Activated T-helper 1 cell treated with anti-CD3 and anti-CD28 coated beads, Interleukin-2, amount 50 U/mL, for 16 hours (primary cell): ENCODE measurements at regions not wholly inside any gene's neighbourhood (a gene's known extent, or its start where the extent isn't known, plus 50 kb on each side); places are given as distances from the start of the nearest gene placed in this dataset.

Source experiments
- DNase-seq, 2 donors: peaks; one replicate each; pipeline ENCODE4 v3.0.0-alpha.2; 2020; ENCODE audit warnings: low read depth in 1 of 2, low spot score in 1 of 2

DNA sequence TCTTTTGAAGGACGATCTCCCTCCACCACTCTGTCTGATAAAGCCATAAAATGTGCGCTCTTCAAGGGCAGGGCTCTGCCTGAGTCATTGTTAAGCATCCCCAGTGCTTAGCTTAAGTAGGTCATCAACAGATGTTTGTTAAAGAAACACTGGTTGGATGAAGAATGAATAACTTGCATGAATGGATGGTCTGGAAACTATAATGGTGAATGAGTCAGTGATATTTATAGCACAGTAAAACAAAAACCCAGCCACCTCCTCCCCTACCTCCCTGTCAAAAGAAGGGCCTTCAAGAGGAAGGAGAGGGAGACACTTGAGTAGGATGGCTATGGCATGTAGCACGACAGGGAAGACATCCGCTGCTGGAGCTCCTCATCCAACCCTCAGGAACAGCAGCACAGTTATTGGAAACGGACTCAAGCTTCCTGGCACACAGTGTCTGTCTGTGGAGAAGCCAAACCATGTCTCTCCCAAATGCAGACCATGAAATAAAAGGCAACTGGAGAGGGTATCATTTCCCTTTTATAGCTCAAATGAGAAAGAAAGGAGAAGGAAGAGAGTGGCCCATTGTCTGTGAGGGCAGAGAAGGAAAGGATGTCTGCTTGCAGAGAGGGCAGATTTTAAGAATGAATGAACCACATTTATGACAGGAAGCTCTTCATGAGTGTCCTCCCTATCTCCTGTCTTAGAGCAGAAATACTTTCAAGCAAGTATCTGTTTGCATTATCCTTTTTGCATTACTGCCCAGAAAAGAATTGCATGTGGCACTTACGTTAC lies 183.5 kb upstream of the UBL3 start:
- no peak for DNase-seq

DNA sequence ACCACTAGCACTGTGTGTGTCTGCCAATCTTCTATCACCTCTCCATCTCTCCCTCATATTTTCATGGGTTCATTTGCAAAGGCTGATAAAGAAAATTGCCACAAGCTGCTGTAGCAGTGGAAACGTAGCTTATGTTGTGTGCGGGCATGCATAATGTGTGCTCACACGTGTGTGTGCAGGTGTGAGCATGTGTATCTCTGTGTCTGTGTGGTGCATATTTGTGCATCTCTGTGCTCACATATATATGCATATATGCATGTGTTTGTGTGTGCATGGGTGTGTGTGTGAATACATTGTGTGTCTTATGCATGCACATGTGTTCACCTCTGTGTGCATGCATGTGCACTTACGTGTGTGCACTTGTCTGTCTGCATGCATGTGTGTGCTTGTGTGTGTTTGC lies 181.8 kb upstream of the UBL3 start:
- DNase-seq: no peak

DNA sequence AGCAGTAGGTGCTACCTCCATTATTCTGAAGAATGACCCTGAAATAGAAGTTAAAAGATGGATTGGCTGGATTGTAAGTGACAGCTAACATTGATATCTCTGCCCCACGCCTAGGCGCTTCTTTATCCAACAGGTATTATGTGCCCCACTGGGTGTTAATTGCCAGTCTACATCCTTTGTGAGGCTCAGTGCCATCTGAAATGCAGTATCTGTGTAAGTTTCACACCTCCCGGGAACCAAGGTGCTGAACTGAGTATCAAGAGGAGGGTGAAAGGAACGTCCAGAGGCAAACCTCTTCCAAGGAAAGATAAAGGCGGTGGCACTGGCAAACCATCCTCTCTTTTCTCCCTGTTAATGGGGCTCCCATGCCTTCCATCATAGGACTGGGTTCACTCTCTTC lies 181.1 kb upstream of the UBL3 start:
- no peak for DNase-seq

DNA sequence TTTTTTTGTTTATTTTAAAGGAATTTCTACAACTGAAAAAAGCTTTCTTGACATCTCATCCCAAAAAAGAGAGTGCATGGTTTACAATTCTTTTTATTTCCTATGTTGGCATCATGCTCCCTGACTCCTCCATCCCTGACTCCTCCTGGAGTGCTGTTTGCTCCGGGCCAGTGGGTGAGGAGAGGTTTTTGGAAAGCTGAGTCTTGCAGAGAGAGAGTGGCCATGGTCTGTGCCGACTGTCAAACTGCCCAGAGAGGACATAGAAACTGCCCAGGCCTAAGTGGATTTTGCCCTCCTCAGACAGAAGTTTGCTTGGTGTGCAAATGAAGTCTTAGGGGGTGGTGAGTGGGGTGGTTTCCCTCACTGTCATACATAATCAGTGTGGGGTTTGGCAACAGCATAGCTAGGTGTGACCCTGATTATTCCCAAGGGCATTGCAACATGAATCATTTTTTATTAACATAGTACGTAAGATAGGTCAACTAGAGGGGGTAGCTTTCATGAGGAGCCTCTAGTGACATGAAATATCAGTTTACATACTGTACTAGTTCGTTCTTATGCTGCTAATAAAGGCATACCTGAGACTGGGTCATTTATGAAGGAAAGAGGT lies 179.8 kb upstream of the UBL3 start:
- no peak for DNase-seq

DNA sequence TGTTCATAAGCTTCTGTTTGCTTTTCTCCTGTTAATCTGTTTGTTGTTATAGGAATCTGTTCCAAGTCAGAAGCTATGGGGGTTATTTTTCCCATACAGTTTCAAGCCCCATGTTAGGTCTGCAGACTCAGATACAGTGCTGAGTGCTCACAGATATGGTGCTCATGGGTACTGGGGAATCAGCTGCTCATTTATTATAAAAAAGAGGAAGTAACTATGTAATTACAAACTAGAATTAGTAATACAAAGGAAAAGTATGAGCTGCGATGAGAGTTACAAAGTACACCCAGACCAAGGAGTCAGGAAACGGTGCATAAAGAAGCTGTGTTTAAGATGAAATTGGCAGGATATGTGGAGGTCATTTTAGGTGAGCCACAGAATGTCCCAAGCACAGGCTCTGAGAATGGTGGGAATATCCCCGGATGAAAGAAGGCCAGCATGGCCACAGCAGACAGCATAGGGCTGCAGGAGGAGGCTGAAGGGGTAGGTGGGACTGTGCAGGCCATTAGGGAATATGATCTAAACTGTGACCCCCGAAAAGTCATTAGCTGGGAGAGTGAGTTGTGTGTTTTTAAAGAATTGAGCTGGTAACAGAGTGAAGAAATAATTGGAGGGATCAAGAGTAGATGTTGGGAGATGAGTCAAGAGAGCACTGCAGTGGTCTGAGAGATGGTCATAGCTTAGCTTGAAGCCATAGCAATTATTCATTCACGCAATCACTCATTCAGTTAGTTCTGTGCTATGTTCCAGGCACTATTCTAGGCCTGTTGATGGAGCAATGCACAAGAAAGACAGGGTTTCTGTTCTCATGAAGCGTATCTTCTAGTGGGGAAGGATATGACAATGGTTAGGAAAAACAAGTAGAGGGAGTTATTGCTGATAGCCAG lies 177.4 kb upstream of the UBL3 start:
- no peak for DNase-seq

DNA sequence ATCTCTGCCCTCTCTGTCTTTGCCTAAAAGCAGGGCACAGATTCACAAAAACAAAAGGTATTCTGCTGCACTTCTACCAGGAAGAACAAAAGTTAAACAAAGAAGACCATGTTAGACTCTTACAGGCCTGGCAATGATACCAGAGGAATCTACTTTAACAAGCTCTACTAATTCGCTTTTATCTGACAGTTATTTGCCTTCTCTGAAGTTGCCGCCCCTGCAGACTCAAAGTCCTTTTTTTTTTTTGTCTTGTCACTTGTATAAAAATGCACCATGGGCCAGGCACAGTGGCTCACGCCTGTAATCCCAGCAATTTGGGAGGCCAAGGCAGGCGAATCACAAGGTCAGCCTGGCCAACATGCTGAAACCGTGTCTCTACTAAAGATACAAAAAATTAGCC lies 176.5 kb upstream of the UBL3 start:
- no peak for DNase-seq

DNA sequence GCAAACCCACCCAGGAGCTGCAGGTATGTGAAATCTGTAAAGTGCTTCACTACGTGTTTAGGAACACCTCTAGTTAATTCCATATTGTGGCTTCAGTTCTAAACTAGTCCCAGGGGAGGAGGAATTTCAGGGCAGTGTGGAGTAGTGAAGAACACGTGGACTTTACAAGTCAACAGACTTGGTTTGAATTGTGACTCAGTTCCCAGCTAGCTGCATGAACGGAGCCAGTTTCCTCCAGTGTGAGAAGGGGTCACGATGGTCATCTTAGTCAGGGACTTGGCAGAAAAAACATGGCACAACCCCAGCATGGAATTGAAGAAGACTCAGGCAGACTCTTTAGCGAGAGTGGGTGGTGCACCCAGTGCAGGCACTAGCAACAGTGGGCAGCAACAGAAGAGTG lies 175.7 kb upstream of the UBL3 start:
- DNase-seq: no peak

DNA sequence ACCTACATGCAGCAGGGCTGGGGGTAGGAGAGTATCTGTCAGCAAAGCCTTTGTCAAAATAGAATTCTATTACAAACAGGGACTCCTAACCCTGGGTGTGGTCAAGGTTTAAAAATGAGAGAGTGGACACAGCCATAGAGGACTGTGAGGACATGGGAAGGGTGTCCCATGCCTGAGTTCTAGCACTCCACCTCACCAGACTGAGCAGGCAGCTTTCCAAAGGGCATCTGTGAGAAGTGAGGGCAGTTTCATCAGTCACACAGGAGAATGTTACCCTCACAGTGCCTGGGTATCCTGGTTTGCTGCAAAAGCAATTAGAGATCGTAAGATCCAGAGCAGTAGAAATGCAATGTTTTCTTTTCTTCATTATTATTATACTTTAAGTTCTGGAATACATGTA lies 174.9 kb upstream of the UBL3 start:
- no peak for DNase-seq

DNA sequence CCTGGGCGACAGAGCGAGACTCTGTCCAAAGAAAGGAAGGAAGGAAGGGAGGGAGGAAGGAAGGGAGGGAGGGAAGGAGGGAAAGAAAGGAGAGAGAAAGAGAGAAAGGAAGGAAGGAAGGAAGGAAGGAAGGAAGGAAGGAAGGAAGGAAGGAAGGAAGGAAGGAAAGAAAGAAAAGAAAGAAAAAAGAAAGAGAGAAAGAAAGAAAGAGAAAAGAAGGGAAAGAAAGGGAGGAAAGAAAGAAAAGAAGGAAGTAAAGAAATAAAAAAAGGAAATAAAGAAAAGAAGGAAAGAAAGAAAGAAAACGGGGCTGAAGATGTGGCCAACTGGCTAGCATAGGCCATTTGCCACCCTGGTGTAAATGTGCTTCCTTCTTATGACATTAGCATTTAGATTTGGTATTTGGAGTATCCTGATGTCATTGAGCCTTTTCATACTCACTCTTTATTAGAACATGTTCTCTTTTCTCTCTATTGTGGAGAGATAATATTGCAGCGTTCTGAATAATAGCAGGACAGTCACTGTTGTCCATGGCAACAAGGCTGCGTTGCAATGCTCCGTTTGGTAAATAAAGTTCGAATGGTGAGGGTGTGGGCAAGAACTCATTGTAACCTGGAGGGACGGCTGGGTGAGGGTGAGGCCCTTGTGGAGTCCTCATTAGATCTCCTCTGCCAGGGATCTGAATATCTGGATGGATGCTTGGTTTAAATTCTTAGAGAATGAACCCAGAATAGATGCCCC lies 173.9 kb upstream of the UBL3 start:
- DNase-seq: no peak

DNA sequence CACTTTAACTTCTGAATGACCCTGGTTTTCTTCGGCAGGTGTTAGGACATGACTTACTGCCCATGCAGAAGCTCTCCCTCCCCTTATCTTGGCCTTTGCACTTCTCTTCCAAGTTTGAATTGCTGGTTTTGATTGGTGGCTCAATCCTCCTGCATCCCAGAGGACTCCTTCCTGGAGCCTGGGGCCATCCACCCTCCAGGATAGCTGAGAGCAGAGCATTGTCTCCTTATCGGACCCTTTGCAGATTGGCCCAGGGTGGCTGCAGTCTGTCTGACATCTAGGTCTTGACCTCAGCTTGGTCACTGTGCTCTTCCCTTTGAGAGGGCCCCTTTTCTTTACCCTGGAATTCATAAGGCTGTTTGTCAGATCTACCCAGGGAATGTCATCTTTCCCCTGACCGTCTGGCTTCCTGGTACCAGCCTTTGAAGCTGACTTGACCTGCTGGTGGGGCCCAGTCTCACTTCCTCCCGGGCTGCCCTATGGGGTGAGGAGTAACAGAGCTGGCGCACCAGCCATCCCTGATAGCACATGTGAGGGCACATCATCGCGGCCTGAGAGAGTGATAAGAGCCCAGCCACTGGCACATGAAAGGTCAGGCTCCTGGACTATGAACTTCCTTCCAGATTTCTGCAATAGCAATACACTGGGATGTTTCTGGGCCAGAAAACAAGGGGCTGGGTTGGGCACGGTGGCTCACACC lies 172.9 kb upstream of the UBL3 start:
- no peak for DNase-seq

DNA sequence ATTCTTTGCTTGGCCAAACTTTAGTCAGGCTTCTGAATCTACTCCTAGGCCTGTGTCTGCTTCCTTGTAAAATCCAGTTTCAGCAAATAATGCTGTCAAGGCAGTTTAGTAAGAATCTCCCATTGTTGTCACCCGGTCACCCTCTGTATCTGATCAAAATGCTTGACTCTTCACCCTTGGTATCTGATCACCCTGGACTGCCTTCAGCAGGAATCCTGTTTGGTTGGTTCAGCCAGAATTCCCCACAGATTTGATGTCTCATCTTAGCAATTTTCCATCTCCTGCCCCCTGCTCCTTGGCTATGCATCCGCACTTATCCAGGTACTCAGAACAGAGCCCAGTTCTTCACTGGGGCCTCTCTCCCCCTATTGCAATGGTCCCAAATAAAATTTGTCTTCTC lies 172.4 kb upstream of the UBL3 start:
- no peak for DNase-seq

DNA sequence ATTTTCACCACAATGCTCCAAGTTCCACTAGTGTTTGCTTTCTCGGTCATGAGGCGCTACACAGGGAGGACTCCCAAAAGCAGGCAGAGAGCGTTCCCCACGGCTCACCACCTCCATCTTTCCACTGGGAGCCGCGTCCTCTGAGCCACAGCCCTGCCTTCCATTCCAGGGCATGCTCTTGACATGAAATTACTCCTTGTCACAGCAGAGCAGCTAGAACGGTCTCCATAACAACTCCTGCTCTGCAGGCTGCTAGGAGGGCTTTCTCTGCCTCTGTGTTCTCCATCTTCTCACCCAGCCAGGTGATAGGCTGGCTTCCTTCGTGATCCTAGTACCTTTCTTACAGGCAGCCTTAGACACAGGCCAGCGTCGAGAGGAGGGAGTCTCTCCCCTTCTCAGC lies 171.8 kb upstream of the UBL3 start:
- no peak for DNase-seq

DNA sequence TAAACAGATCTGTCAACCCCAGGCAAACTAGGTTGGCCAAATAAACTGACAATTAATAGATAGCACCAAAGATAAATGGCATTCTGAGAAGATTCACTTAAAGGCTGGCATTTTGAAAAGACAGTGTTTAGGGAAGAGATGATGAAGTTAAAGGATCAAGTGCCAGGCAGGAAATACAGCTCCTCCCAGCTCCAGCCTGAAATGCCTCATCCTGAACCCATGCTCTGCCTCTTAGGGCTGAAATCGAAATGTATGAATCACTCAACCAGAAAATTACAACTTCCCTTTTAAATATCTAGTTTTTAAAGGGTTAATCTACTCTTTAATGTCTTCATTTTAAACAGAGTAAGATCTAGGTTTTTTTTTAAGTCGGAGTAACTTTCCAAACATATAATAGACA lies 171.2 kb upstream of the UBL3 start:
- DNase-seq: no peak

DNA sequence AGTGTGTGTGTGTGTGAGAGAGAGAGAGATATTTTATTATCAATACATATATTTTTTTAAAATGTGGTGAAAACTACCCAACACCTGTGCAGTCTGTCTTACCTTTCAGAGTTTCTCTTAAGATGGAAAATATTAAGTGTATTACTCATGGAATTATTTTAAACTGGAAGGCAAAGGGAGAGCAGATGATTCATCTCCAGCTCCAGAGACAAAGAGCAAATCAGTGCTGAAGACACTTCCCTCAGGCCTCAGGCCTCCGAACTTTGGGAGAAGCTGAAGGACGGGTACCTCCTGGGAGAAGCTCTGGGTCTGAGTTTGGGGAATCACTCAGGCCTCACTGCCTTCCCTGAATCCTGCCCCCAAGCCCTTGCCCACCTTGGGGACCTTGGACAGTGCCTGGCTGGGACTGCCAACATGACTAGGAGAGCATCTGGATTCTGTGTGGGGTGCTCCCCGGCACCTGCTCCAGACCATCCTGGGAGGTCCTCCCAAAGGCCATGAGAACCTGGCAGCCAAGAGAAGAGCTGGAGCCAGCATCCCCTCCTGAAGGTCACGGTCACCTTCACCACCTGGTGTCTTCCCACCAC lies 170.4 kb upstream of the UBL3 start:
- no peak for DNase-seq

DNA sequence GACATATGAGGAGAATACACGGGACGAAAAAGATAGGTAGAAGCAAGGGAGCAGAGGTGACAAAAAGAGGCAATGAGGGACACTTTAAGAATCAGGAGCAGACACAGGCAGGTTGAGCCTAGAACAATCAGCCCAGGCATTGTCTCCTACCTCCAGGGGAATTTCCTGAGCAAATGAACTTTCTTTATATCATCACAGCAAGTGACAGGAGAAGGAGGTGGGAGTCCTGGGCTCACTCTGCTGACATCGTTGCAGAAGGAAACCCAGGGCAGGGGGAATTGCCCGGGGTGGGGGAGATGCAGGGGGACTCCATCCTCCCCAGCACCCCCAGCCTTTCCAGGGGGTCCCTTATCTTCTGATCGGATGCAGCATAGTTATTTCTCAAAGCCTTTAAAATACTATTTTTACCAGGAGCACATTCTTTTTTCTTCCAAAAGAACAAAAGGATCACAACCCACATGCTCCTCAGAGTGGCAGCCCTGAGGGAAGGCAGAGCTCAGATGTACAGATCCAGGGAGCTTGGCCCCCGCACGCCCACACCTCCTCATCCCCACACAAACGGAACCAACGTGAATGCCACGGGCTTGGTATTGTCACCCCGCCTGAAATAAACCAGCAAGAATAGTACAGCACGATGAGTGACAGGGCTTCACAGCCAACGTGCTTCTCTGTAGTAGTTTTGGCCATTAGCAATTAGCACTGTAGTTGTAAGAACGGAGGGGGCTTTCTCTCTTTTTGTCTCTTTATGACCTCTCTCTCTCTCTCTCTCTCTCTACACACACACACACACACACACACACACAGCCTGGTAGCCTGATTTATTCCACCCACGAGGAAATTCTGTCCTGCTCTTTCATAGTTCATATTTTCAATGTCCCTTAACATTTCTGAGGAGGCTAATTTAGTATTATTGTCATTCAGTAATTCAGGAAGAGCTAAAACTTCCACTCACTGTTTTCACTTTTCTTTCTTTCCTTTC lies 169.5 kb upstream of the UBL3 start:
- DNase-seq: no peak

DNA sequence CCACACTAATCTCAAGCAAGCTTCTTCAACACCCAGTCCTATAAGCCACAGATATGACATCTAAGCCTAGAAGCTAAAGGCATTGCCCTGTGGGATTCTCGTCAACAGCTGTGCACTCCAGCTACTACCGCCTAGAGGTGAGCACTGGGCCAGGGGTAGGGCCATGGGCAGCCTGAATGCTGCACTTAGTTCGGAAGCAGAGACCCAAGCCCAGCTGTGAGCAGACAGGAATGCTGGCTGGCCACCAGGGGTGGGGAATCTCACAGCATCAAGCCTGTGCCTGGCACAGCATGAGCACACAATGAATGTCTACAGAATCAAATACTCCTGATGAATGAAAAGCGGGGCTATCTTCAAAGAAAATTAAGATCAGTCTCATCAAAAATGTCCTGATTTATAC lies 167.5 kb upstream of the UBL3 start:
- no peak for DNase-seq

DNA sequence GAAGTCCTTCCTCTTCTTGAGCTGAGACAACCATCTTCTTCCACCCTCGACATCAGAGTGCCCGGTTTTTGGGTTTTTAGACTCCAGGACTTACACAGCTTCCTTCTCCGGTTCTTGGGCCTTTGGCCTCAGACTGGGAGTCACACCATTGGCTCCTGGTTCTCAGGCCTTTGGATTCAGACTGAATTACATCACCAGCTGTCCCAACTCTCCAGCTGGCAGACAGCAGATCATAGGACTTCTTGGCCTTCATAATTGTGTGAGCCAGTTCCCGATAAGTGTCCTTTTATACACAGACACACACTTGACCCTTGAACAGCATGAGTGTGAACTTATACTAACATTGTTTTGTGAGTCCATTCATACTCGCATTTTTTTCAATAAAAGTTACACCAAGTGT lies 166.0 kb upstream of the UBL3 start:
- DNase-seq: no peak

DNA sequence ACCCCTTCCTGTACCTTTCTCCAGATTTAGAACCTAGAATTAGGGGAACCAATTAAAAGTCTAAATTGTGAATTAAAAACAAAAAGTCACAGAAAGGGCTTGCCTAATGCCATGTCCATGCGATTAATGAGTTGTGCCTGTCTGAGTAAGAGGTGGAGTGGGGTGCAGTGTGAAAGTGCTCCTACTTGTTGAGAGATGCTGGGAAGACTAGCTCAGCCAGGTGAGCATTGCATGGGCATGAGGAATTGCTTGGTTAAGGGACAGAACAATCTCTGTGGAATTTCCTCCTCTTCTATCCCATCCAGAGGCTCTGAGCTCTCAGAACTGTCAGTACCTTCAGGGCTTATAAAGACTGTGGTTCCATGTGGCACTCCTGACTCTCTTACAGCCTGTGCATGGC lies 159.0 kb upstream of the UBL3 start:
- no peak for DNase-seq

DNA sequence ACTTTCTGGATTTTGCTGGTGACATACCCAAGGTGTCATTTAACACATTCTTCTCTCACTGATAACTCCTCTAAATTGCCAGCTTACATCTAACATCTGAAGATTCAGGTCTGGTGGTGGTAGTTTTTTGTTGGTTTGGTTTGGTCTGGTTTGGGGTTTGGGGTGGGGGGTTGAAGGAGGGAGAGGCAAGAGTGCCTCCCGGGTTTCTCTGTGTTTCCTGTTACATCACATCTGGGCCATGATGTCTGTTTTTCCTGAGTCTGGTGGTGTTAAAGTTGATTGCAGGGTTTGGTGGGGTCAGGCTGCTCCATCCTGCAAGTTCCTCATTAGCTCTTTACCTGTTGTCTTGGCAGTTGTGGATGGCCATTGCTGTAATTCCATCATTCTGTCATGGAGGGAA lies 155.8 kb upstream of the UBL3 start:
- no peak for DNase-seq
